HG03095 (cell line): ENCODE measurements at regions not wholly inside any gene's neighbourhood (a gene's known extent, or its start where the extent isn't known, plus 50 kb on each side); places are given as distances from the start of the nearest gene placed in this dataset.

ENCODE experiments used
- ATAC-seq: cut with Tn5 transposase; IDR thresholded peaks from one replicate; pipeline ENCODE4 v1.9.1; 2021; ENCODE audit warnings: moderate library complexity; ENCODE audit not compliant: unreplicated experiment

GRCh38 chr13:33372251-33372919 lies 86.8 kb upstream of the STARD13 start:
- no peak for ATAC-seq

GRCh38 chr13:33373624-33374023 lies 88.1 kb upstream of the STARD13 start:
- no peak for ATAC-seq

GRCh38 chr13:33375421-33375820 lies 89.9 kb upstream of the STARD13 start:
- ATAC-seq, result no peak

GRCh38 chr13:33376212-33376611 lies 90.7 kb upstream of the STARD13 start:
- ATAC-seq, result no peak

- ATAC-seq, result no peak
These were observed 91.9 kb upstream of the STARD13 start for GRCh38 chr13:33377411-33377810.

GRCh38 chr13:33377825-33378224 lies 92.3 kb upstream of the STARD13 start:
- ATAC-seq, result no peak

GRCh38 chr13:33379608-33380007 lies 94.1 kb upstream of the STARD13 start:
- no peak for ATAC-seq

- ATAC-seq, result peak; percentile 62
These were observed 95.0 kb upstream of the STARD13 start for GRCh38 chr13:33380487-33381079.

GRCh38 chr13:33381180-33381579 lies 95.6 kb upstream of the STARD13 start:
- no peak for ATAC-seq

GRCh38 chr13:33381906-33382305 lies 96.4 kb upstream of the STARD13 start:
- ATAC-seq, result no peak

GRCh38 chr13:33383724-33384577 lies 98.4 kb upstream of the STARD13 start:
- no peak for ATAC-seq

- no peak for ATAC-seq
These were observed 102.9 kb upstream of the STARD13 start for GRCh38 chr13:33388286-33388998.

GRCh38 chr13:33392794-33393405 lies 107.3 kb upstream of the STARD13 start:
- ATAC-seq, result no peak

GRCh38 chr13:33394294-33394932 lies 108.9 kb upstream of the STARD13 start:
- ATAC-seq, result no peak

- ATAC-seq, result no peak
These were observed 115.7 kb upstream of the STARD13 start for GRCh38 chr13:33401238-33401637.

- no peak for ATAC-seq
These were observed 117.4 kb upstream of the STARD13 start for GRCh38 chr13:33402975-33403374.

- no peak for ATAC-seq
These were observed 118.3 kb upstream of the STARD13 start for GRCh38 chr13:33403807-33404362.

GRCh38 chr13:33405371-33405770 lies 119.8 kb upstream of the STARD13 start:
- ATAC-seq, result no peak

- ATAC-seq, result no peak
These were observed 124.3 kb upstream of the STARD13 start for GRCh38 chr13:33409673-33410510.
